Stimulated activated CD4-positive, alpha-beta T cell treated with anti-CD3 and anti-CD28 coated beads, TNF-alpha, amount 100 ng/mL, for 1 hour (primary cell): ENCODE measurements at regions not wholly inside any gene's neighbourhood (a gene's known extent, or its start where the extent isn't known, plus 50 kb on each side); places are given as distances from the start of the nearest gene placed in this dataset.

ENCODE experiments used
- DNase-seq, 3 donors: peaks; one replicate each; pipeline ENCODE4 v3.0.0-alpha.2; 2020; ENCODE audit warnings: low read depth in 3 of 3, low spot score in 1 of 3

GRCh38 chr3:16103472-16103871, 71.0 kb upstream of the GALNT15 start:
- DNase-seq = no peak

- DNase-seq = no peak
Observed at GRCh38 chr3:16104156-16104555, 70.3 kb upstream of the GALNT15 start.

- no peak for DNase-seq
Observed at GRCh38 chr3:16106050-16106449, 68.4 kb upstream of the GALNT15 start.

- DNase-seq = no peak
Observed at GRCh38 chr3:16108424-16108823, 66.1 kb upstream of the GALNT15 start.

- DNase-seq = no peak
Observed at GRCh38 chr3:16109929-16110328, 64.6 kb upstream of the GALNT15 start.

GRCh38 chr3:16112910-16113504, 61.5 kb upstream of the GALNT15 start:
- DNase-seq = no peak

GRCh38 chr3:16113704-16114103, 60.8 kb upstream of the GALNT15 start:
- DNase-seq = no peak

- DNase-seq = no peak
Observed at GRCh38 chr3:16114429-16114828, 60.1 kb upstream of the GALNT15 start.

- DNase-seq = no peak
Observed at GRCh38 chr3:16114930-16115329, 59.5 kb upstream of the GALNT15 start.

- no peak for DNase-seq
Observed at GRCh38 chr3:16118396-16118795, 56.1 kb upstream of the GALNT15 start.

- no peak for DNase-seq
Observed at GRCh38 chr3:16119887-16120286, 54.6 kb upstream of the GALNT15 start.

- no peak for DNase-seq
Observed at GRCh38 chr3:16121391-16121790, 53.1 kb upstream of the GALNT15 start.

GRCh38 chr3:16122155-16122554, 52.3 kb upstream of the GALNT15 start:
- no peak for DNase-seq

- no peak for DNase-seq
Observed at GRCh38 chr3:16122661-16123060, 51.8 kb upstream of the GALNT15 start.

- DNase-seq = no peak
Observed at GRCh38 chr3:16124636-16125035, 49.8 kb upstream of the GALNT15 start.
